Anterior cingulate cortex (tissue), 58 donors: ENCODE measurements at regions not wholly inside any gene's neighbourhood (a gene's known extent, or its start where the extent isn't known, plus 50 kb on each side); places are given as distances from the start of the nearest gene placed in this dataset.

ENCODE experiments used
- DNase-seq, 58 donors: peaks; one replicate each; lab custom pipeline; 2025; lab: John Stamatoyannopoulos, UW

- no peak for DNase-seq
Measured at GRCh38 chr5:60350794-60351193, 349.2 kb downstream of the DEPDC1B start.

DNA sequence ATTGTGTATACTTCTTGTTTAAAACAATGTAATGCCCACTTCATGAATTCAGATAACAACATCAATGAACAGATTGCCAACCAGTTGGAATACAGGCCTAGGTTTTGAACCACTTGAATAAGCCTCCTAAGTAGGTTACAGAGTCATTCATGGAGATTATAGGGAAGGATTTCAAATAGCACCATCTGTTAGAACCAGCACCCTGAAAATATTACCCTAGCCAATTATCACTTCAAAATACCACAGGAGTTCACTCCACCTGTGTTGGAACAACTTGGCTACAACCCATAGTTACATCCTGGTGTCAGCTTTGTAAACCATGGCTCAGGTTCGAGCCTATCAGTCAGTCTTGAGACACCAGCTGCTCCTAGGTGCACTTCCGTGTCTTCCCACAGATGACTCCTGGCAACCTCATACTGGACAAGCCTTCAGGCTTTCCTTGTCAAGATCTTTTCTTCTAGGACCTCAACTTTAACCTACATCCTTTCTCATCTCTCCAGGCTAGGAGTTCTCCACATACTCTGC, 350.0 kb downstream of the DEPDC1B start:
- no peak for DNase-seq

- no peak for DNase-seq
Measured at GRCh38 chr5:60346393-60346792, 353.6 kb downstream of the DEPDC1B start.

- no peak for DNase-seq
Measured at GRCh38 chr5:60343102-60343501, 356.9 kb downstream of the DEPDC1B start.

GRCh38 chr5:60340965-60341471, 358.9 kb downstream of the DEPDC1B start:
- peak in 3 of 58 donors; percentile 1 to 7 (median 1) for DNase-seq

GRCh38 chr5:60340326-60340725, 359.6 kb downstream of the DEPDC1B start:
- no peak for DNase-seq

- peak in 54 of 58 donors; percentile 4 to 83 (median 57) for DNase-seq
Measured at GRCh38 chr5:60339691-60340201, 360.2 kb downstream of the DEPDC1B start.

- no peak for DNase-seq
Measured at GRCh38 chr5:60338846-60339245, 361.1 kb downstream of the DEPDC1B start.

DNA sequence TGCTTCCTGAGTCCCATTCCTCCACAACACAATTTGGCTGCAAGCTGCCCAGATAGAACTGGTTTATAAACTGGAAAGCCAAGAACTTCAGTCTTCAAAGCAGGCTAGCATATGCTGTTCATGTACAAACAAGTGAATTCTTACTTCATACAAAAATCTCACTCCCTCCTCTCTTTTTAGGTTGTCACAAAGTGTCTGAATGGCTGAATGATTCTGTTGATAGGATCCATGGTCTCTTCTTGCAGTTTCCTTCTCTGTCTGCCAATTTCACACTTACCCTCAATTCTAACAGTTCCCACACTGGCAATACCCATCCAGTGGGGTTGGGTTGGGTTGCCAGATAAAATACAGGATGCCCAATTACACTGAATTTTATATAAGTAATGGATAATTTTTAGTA, 363.5 kb downstream of the DEPDC1B start:
- no peak for DNase-seq

DNA sequence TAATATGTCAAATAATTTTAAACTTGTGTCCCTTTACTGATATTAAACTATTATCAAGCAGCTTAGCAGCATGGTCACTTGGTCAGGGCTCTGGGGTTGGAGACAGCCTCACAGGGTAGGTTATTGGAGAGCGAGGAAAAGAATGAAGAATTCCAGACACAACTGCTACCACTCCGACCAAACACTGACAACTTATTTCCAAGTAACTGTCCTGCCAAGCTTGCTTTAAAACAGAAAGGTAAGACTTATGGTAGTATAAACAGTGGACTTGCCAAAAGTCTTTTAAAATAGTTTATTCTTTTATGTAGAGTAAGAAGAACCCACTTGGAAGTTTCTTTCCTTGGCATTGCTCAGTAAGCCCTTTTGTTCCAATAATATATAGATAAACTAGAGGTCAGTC, 364.1 kb downstream of the DEPDC1B start:
- DNase-seq, result no peak

DNA sequence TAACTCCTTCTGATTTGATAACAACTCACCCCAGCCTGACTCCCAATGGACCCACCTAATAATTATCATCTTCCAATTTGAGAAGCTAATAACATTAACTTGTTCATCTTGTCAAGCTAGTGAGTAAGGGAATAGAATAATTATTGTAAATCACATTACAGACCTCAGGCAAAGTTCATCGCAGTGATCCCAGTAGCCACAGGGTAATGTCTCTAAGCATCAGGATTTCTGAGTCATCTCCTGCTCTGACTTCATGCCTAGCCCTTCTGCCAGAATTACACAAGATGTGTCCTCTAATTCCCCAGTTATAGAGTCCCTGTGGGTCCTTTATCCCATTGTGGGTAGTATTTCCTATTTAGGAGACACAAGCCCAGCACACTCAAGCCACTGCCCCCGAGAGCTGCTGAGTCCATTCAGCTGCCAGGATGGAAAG, 365.7 kb downstream of the DEPDC1B start:
- no peak for DNase-seq

- peak in 1 of 58 donors; percentile 1 for DNase-seq
Measured at GRCh38 chr5:60333005-60333571, 366.9 kb downstream of the DEPDC1B start.

GRCh38 chr5:60332244-60333004, 367.5 kb downstream of the DEPDC1B start:
- DNase-seq, result no peak

- no peak for DNase-seq
Measured at GRCh38 chr5:60330236-60330635, 369.7 kb downstream of the DEPDC1B start.

- no peak for DNase-seq
Measured at GRCh38 chr5:60325870-60326269, 374.1 kb downstream of the DEPDC1B start.

GRCh38 chr5:60323596-60323995, 376.4 kb downstream of the DEPDC1B start:
- no peak for DNase-seq

DNA sequence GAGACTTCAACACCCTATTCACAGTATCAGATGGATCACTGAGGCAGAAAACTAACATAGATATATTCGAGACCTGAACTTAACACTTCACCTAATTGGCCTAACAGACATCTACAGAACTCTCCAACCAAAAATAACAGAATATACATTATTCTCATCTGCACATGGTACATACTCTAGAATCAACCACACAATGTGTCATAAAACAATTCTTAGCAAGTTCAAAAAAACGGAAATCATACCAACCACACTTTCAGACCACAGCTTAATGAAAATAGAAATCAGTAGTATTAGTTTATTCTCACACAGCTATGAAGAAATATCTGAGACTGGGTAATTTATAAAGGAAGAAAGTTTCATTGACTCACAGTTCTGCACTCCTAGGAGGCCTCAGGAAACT, 387.9 kb downstream of the DEPDC1B start:
- no peak for DNase-seq

GRCh38 chr5:60299944-60300343, 400.0 kb downstream of the DEPDC1B start:
- DNase-seq, result no peak

GRCh38 chr5:60297658-60298057, 402.3 kb downstream of the DEPDC1B start:
- peak in 4 of 58 donors; percentile 17 to 54 (median 36) for DNase-seq

DNA sequence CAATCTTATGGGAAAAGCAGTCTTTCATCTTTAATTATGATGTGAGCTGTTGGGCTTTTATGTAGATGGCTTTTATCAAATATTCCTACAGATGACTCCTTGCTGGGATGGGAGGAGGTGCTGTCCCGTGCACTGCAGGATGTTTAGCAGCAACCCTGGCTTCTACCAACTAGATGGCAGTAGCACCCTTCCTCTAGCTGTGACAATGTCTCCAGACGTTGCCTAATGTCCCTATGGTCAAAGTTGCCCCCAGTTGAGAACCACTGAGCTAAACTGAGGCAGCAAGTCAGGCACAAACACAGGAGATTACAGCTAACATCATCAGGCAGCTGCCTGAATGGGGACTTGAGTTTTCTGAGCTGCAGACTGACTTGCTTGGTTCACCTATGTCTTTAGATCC, 401.9 kb upstream of the PDE4D start:
- DNase-seq, result peak in 8 of 58 donors; percentile 2 to 27 (median 3)

- no peak for DNase-seq
Measured at GRCh38 chr5:60293518-60293917, 400.0 kb upstream of the PDE4D start.
